ENCODE measurements at regions not wholly inside any gene's neighbourhood (a gene's known extent, or its start where the extent isn't known, plus 50 kb on each side); places are given as distances from the start of the nearest gene placed in this dataset.

GRCh38 chr16:5850632-5851392, 753.2 kb upstream of the EEF2KMT start:
- DNase-seq (ENCODE audit: low read depth), result no peak

GRCh38 chr16:5845046-5845445, 747.5 kb upstream of the EEF2KMT start:
- DNase-seq (ENCODE audit: low read depth), result no peak

- no peak for DNase-seq (ENCODE audit: low read depth)
Observed at GRCh38 chr16:5841974-5842373, 744.4 kb upstream of the EEF2KMT start.

- no peak for DNase-seq (ENCODE audit: low read depth)
Observed at GRCh38 chr16:5838725-5839124, 741.1 kb upstream of the EEF2KMT start.

GRCh38 chr16:5838071-5838470, 740.5 kb upstream of the EEF2KMT start:
- DNase-seq (ENCODE audit: low read depth), result no peak

GRCh38 chr16:5837007-5837670, 739.5 kb upstream of the EEF2KMT start:
- no peak for DNase-seq (ENCODE audit: low read depth)

- DNase-seq (ENCODE audit: low read depth), result no peak
Observed at GRCh38 chr16:5835876-5836275, 738.3 kb upstream of the EEF2KMT start.

GRCh38 chr16:5826332-5826731, 728.7 kb upstream of the EEF2KMT start:
- no peak for DNase-seq (ENCODE audit: low read depth)

- DNase-seq (ENCODE audit: low read depth), result no peak
Observed at GRCh38 chr16:5820472-5820871, 722.9 kb upstream of the EEF2KMT start.

GRCh38 chr16:5815570-5816237, 718.1 kb upstream of the EEF2KMT start:
- DNase-seq (ENCODE audit: low read depth), result no peak

- DNase-seq (ENCODE audit: low read depth), result no peak
Observed at GRCh38 chr16:5801396-5801795, 703.8 kb upstream of the EEF2KMT start.

GRCh38 chr16:5793556-5793955, 696.0 kb upstream of the EEF2KMT start:
- no peak for DNase-seq (ENCODE audit: low read depth)

- DNase-seq (ENCODE audit: low read depth), result no peak
Observed at GRCh38 chr16:5791011-5791657, 693.5 kb upstream of the EEF2KMT start.

- no peak for DNase-seq (ENCODE audit: low read depth)
Observed at GRCh38 chr16:5790512-5790911, 692.9 kb upstream of the EEF2KMT start.

GRCh38 chr16:5789033-5789432, 691.4 kb upstream of the EEF2KMT start:
- DNase-seq (ENCODE audit: low read depth), result no peak

- DNase-seq (ENCODE audit: low read depth), result no peak
Observed at GRCh38 chr16:5781436-5781835, 683.8 kb upstream of the EEF2KMT start.

GRCh38 chr16:5776876-5777275, 679.3 kb upstream of the EEF2KMT start:
- no peak for DNase-seq (ENCODE audit: low read depth)

GRCh38 chr16:5775916-5776315, 678.3 kb upstream of the EEF2KMT start:
- no peak for DNase-seq (ENCODE audit: low read depth)

GRCh38 chr16:5770118-5770517, 672.5 kb upstream of the EEF2KMT start:
- DNase-seq (ENCODE audit: low read depth), result no peak

GRCh38 chr16:5769513-5769912, 671.9 kb upstream of the EEF2KMT start:
- no peak for DNase-seq (ENCODE audit: low read depth)

- DNase-seq (ENCODE audit: low read depth), result no peak
Observed at GRCh38 chr16:5768445-5768844, 670.9 kb upstream of the EEF2KMT start.

GRCh38 chr16:5763176-5763575, 665.6 kb upstream of the EEF2KMT start:
- no peak for DNase-seq (ENCODE audit: low read depth)

- no peak for DNase-seq (ENCODE audit: low read depth)
Observed at GRCh38 chr16:5762362-5762761, 664.8 kb upstream of the EEF2KMT start.
